Stimulated activated CD4-positive, alpha-beta T cell treated with anti-CD3 and anti-CD28 coated beads, Interleukin-4, amount 100 ng/mL, for 1 hour (primary cell): ENCODE measurements at regions not wholly inside any gene's neighbourhood (a gene's known extent, or its start where the extent isn't known, plus 50 kb on each side); places are given as distances from the start of the nearest gene placed in this dataset.
"Not testable (repeated sequence)": the region's sequence is repeated elsewhere in the genome, so short reads cannot be mapped to it uniquely, and the experiment has no call there.

Experiments used
- DNase-seq: peaks from one replicate; pipeline ENCODE4 v3.0.0-alpha.2; 2020

DNA sequence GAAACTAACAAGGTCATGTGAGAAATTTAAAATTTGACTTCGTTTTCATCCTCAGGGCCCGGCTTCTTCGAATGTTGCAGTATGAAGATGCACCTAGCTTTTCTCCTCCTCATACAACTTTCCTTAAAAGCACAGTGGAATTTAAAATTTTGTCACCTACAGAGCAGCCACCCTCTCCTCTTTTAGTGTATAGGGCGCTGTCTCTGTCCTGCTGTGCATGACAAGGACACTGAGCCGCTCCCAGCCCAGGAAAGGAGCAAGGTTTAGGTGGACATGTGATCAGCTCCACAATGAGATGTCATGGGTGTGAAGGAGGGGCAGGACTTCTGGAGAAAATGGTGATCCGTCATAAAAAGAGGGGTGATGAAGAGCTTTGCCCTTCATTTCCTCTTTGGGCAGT, 1185.4 kb downstream of the RPIA start:
- not testable (repeated sequence) for DNase-seq

DNA sequence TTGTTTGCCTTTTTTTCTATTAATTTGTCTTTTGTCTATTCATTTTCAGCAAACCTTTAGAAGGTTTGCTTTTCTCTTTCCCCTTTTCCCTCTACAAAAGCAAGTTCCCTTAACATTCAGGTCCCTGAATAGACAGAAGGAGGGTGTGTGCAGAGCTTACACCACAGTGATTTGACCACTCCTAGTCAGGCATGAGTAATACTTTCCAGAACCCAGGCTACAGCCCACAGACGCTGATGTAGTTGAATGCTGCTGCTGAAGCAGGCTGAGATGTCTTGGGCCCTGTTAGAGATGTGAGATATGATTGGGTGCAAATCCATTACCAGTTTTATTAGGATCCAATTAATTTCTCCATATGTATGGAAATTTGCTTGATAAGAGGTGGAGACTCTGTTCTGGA, 1191.4 kb downstream of the RPIA start:
- not testable (repeated sequence) for DNase-seq

DNA sequence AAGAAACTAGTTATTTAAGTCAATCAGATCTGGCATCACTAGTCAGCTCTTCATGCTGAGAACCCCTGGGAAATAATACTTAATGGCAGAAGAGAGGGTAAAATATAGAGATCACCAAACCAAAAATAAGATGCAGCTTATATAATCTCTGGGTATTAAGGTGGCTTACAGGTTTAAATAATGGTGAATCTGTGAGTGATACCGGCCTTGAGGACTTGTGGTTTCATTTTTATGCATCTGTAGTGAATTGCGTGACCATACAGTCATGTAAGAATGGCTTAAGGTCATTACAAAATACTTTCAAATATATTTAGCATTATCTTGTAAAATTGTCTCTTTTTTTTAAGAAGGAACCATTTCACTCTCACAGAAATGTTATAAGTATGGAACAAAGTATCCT, 1192.2 kb downstream of the RPIA start:
- DNase-seq = not testable (repeated sequence)

DNA sequence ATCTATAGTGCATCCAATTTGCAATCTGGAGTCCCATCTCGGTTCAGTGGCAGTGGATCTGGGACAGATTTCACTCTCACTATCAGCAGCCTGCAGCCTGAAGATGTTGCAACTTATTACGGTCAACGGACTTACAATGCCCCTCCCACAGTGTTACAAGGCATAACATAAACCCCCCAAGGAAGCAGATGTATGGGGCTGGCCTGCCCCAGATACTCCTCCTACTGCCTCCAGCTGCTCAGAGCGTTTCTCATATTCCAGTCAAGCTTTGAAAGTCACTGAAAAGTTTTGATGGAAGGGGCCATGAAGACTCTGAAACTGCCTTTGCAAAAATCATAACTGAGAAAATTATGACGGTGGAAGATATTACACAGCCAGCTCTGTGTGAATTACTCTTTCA, 1193.6 kb downstream of the RPIA start:
- DNase-seq = not testable (repeated sequence)

DNA sequence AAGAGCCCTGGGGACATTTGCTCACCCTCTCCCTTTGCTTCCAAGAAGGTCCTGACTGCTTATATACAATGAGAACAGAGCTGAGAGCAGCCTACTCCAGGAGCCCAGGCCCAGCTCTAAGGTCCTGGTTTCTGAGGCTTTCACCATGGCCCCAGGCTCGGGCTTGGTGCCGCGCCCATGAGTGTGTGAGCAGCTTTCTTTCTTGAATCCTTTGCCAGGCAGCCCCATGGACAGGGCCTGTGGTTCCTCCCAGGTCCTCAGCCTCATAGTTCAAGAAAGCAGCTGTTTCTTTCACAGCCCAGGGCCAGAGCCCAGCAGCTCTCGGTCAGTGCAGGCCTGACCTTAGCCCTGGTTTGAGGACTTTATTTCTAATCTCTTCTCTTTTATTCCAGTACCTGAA, 1197.2 kb downstream of the RPIA start:
- DNase-seq = not testable (repeated sequence)

DNA sequence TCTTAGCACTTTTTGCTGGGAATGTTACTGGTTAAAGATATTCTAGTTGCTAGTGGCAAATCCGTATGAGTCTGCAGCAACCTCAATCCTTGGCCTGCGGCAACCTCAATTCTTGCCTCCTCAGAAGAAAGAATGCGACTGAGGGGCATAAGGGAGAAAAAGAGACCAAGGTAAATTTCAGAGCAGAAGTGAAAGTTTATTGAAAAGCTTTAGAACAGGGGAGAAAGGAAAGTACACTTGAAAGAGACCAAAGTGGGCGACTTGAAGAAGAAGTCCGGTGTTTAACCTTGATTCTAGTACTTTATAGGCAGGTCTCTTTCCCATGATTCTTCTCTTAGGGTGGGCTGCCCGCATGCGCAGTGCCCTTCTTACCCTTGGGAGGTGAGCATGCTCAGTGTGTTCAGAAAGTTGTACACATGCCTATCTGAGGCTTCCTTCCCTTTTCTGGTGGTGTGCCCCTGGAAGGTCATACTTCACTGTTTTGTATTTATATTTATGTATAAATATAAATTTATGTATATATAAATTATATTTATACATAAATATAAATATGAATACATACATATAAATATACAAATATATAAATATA, 1198.8 kb downstream of the RPIA start:
- DNase-seq = not testable (repeated sequence)

DNA sequence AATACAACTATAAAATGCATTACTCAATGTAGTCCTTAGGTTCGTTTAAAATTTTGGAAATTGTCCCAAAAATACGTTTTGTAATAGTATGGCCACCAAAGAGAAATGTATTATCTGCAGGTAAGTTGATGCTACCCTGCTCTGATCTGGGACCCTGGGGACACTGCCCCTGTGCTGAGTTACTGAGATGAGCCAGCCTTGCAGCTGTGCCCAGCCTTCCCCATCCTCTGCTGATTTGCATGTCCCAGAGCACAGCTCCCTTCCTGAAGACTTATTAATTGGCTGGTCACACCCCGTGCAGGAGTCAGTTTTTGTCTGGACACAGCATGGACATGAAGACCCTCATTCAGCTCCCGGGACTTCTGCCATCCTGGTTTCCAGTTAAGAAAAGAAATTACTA, 1203.5 kb downstream of the RPIA start:
- not testable (repeated sequence) for DNase-seq

DNA sequence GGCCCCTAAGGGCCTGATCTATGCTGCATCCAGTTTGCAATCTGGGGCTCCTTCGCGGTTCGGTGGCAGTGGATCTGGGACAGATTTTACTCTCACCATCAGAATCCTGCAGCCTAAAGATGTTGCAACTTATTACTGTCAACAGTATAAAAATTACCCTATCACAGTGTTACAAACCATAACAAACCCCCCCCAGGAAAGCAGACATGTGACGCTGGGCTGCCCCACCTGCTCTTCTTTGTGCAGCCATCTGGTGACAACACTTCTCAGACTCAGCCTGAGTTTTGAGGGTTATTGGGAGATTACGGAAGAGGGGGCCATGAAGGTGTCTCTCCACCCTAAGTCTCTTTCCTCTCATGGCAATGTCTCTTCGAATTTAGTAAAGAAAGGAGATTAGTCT, 1204.2 kb downstream of the RPIA start:
- DNase-seq = not testable (repeated sequence)

DNA sequence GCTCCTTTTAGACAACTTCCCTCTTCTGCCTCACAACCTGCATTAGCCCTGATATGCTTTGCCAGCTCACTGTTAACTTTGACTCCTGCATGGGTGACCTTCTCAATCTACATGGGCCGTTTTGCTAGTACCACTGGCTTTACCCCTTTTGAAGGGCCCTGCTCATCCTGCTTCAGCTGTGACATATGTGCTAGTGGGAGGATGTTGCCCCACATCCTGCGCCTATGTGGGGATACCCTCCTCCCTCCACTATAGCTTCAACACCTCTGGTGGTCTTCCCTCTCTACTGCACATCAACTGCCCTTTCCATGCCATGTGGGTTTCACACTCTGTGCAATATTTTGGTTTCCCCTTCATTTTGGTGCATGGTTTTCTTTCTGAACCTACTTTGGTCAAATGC, 1235.5 kb downstream of the RPIA start:
- not testable (repeated sequence) for DNase-seq

DNA sequence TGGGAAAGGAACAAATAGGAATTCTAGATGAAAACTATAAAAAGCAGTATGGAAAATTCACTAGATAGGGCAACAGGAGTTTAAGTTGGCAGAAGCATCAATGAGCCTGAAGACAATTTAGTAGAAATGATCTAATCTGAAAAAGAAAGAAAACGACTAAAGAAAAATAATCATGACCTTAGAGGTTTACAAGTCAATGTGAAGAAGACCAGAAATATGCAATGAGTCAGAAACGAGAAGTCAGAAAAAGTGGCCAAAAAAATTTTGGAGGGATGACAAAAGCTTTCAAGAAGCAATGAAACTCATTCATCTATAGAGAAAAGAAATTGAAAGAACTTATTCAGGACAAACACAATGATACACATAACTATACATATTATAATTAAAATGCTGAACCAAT, 1244.0 kb downstream of the RPIA start:
- DNase-seq = not testable (repeated sequence)

DNA sequence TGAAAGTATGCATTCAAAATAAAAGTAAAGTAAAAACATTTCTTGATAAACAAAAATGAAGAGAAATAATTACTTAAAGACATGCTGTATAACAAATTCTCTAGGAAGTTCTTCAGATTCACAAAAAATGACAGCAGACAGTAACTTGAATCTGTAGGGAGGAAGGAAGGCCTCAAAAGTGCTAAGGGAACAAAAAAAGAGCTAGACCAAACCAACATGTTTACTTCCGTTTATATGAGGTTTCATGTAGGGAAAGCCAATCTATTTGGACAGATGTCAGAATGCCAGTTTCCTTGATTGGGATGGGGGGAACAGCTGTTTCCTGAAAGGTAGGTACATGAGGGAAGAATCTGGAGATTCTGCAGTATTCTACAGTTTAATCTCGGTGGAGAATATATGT, 1244.5 kb downstream of the RPIA start:
- DNase-seq = not testable (repeated sequence)

DNA sequence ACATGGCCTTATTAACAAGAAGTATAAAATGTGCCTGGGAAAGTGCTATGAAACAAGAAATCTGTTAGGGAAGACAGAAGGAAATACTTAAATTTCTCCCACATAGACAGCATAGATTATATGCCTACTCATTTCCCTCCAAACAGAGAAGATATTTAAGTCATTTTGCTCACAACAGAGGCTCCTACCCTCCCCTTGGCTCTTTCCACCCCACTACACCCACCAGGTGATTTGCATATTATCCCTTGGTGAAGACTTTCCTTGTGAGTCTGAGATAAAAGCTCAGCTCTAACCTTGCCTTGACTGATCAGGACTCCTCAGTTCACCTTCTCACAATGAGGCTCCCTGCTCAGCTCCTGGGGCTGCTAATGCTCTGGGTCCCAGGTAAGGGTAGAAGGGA, 1245.1 kb downstream of the RPIA start:
- not testable (repeated sequence) for DNase-seq

DNA sequence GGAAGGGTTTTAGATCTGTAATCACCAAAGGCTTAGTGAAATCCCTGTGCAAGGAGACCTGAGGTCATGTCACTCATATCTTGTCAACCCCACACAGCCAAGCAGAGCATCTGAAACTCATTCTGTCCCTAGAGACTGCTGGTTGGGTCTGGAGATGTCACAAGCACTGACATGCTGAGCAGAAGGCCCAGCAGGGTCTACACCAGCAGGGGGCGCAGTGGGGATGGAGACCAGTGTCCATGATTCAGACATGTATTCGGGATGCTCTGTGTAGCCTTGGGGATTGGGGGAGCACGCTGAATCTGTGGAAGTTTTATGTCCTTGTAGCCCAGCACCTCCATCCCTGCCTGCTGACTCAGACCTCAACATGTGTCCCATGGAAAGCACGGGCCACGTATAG, 1247.3 kb downstream of the RPIA start:
- not testable (repeated sequence) for DNase-seq

DNA sequence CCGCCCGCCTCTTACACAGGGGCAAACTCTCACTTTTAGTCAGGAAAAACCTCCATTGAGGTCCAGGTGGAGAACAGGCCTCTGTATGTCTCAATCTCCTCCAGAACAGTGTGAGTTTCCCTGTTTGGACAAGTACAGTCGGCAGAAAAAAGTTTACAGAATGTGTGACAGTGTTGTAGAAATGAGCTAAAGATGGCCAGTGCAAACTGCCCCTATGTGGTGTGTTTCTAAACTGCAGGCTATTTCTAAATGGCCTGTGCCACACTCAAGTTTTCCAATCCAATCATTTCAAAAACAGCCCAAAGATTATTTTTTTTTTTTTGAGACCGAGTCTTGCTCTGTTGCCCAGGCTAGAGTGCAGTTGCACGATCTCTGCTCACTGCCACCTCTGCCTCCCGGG, 1252.8 kb downstream of the RPIA start:
- DNase-seq = not testable (repeated sequence)

DNA sequence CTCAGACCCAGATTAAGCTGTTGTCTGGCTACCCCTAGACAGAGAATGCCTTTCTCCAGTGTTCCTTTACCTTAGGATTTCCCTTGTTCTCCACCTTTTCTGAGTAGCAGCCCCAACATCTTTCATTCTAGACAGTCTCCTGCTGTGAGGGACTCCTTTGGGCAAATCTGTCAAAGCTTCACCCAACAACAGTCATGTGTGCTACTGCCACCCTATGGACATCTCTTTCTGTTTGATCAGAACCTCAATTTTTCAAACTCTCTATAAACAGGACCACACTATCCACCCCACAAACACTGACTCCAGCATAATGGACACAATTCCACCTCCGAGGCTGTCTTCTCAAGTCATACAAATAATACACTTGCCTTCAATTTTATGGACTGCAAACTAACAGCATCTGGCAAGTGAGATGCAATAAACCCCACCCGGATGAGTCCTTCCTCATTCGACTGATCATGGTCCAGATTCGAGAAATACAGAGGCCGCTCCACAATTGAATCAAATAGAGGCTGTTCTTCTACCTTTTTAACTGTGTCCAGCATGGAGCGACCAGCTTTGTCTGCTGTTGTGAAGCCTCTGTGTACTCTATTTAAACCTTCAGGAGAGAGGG, 1253.6 kb downstream of the RPIA start:
- not testable (repeated sequence) for DNase-seq

DNA sequence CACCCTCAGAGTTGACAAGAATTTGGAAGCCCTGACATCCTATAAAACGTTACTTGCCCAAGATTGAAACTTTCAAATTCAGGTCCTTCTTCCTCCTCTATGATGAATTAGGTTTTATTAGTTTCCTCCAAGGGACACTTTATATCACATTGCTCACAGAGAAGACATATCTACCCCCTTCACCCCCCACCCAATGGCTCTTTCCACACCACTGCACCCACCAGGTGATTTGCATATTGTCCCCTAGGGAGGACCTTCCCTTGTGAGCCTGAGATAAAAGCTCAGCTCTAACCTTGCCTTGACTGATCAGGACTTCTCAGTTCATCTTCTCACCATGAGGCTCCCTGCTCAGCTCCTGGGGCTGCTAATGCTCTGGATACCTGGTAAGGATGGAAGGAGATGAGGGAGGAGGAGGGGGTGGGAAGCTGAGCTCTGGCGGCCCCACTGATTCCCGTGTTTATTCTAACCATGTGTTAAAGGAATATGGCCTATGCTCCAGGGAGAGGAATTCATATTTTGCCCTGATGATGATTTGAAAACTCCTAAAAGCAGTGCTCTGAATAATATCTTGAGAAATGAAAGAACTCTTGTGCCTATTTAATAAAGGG, 1255.8 kb downstream of the RPIA start:
- not testable (repeated sequence) for DNase-seq

DNA sequence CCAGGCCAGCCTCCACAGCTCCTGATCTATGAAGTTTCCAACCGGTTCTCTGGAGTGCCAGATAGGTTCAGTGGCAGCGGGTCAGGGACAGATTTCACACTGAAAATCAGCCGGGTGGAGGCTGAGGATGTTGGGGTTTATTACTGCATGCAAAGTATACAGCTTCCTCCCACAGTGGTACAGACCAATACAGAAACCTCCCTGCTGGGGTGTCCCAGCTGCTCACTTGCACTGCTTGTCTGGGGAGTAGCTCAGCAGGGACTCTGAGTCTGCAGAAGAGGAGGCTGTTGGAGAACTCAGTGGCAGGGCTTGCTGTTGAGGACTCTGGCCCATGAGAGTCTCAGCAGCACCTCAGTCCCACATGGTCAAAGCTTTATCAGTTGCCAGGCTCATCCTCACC, 1256.6 kb downstream of the RPIA start:
- DNase-seq = not testable (repeated sequence)

DNA sequence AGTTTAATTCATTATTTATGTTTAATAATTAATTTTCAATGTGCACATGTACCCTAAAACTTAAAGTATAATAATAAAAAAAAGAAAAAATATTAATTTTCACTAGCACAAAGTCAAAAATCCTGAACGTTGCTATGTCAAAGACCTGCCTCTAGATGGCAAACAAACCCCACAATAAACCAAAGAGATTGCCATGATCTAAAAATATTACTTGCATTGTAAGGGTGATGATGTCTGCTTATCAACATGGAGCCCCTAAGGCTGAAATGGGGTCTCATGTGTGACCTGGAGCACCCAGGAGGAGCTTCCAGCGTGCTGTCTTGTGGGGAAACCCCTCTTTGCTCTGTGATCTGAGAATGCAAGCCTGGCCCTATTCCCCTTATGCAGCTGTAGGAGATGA, 1259.3 kb downstream of the RPIA start:
- DNase-seq = not testable (repeated sequence)

DNA sequence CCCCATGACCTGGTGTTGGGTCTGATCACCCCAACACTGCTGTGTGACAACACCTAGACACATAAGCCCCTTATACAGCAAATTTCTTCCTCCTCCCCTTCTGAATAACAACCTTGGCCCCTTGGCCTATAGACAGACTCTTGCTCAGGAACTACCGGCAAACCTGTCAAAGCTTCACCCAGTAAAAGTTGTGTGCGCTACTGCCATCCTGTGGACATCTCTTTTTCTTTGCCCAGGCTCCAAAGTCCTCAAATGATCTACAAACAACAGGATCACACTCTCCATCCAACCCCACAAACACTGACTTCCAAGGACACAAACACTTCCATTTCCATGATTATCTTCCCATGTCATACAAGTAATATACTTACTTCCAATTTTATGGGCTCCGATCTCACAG, 1265.8 kb downstream of the RPIA start:
- DNase-seq = not testable (repeated sequence)

DNA sequence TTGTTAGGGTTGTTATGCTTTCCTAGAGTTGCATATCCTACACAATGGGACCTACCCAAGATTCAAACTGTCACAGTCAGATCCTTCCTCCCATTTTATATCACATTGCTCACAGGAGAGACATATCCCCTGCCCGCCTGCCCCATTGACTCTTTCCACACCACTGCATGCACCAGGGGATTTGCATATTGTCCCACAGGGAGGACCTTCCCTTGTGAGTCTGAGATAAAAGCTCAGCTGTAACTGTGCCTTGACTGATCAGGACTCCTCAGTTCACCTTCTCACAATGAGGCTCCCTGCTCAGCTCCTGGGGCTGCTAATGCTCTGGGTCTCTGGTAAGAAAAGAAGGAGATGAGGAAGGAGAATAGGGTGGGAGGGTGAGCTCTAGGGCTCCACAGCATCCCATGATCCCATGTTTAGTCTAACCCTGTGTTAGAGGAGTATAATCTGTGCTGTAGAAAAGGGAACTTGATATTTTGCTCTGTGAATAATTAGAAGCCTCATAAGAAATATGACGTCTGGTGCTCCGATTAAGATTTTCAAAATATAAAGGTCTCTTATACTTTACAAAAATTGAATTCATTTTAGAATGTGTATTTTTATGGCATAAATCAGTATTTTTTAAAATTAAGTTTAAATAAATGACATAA, 1268.4 kb downstream of the RPIA start:
- DNase-seq = not testable (repeated sequence)

DNA sequence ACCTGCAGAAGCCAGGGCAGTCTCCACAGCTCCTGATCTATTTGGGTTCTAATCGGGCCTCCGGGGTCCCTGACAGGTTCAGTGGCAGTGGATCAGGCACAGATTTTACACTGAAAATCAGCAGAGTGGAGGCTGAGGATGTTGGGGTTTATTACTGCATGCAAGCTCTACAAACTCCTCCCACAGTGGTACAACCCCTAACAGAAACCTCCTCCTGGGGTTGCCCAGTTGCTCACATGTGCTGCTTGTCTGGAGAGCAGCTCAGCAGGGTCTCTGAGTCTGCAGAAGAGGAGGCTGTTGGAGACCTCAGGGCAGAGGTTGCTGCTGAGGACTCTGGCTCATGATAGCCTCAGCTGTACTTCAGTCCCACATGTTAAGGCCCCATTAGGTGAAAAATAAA, 1269.1 kb downstream of the RPIA start:
- not testable (repeated sequence) for DNase-seq

DNA sequence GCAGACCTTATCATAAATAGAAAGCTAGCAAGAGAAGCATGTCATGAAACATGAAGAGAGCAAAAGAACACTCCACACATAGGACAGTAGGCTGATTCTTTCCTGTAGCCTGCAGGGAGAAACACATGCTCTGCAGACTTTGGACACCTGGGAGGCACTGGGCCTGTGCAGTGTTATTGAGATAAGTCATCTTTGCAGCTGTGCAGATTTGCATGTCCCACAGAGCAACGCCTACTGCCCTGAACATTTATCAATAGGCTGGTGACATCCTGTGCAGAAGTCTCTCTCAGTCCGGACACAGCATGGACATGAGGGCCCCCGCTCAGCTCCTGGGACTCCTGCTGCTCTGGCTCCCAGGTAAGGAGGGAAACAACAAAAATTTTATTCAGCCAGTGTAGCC, 1277.1 kb downstream of the RPIA start:
- DNase-seq = not testable (repeated sequence)

DNA sequence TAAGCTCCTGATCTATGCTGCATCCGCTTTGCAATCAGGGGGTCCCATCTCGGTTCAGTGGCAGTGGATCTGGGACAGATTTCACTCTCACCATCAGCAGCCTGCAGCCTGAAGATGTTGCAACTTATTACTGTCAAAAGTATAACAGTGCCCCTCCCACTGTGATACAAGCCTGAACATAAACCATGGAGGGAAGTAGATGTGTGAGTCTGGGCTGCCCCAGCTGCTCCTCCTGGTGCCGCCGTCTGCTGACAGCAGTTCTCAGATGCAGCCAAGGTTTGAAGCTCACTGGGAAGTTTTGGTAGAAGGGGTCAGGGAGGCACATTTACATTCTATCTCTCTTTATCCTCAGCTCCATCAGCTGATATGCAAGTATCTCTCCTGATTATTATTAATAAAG, 1277.7 kb downstream of the RPIA start:
- not testable (repeated sequence) for DNase-seq

DNA sequence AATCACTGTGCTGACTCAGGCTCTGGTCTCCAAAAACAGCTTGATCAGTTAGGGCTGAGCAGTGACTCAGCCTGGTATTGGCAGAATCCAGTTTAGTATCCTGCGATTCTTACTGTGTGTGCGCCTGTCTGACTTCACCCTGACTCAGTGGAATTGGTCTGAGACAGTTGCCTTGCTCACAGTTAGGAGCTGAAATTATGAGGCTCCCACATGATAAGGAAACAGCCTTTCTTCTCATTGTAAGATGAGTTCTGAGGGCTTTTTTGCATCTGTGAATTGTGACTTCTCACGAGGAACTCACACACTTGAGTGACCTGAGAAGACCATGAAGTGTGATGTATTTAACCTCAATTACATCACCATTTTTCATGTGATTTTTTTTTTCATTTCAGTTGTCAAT, 1282.4 kb downstream of the RPIA start:
- not testable (repeated sequence) for DNase-seq
